GM12878 (cell line): ENCODE measurements at regions not wholly inside any gene's neighbourhood (a gene's known extent, or its start where the extent isn't known, plus 50 kb on each side); places are given as distances from the start of the nearest gene placed in this dataset.

Experiments used
- ATAC-seq: fragments of 200-7000 bp; cut with Tn5 transposase; 3 replicates; pipeline ENCODE4 v1.9.1; 2020; ENCODE audit warnings: mild to moderate bottlenecking, moderate library complexity
- BruUV-seq: library from RNA; stranded (reverse); fragments of 400-500 nt; replicated peaks from 2 replicates; lab custom pipeline; 2021; lab: Mats Ljungman, UMichigan
- CTCF ChIA-PET: fragments of 300-600 bp; sonication (Branson Sonifier 250); formaldehyde crosslinking; extraction: SDS; loops from one replicate; lab custom pipeline; 2021; ENCODE audit warnings: inconsistent platforms; lab: Yijun Ruan, JAX
- POLR2A ChIA-PET: fragments of 350-600 bp; formaldehyde crosslinking; extraction: SDS; loops from one replicate; lab custom pipeline; 2021; ENCODE audit warnings: inconsistent platforms; lab: Charles Lee
- RAD21 ChIA-PET: fragments of 300-600 bp; sonication (Branson Sonifier 250); formaldehyde crosslinking; loops from one replicate; lab custom pipeline; 2023; ENCODE audit warnings: antibody characterized with exemption; ENCODE audit not compliant: unreplicated experiment; lab: Charles Lee
- SMC1A ChIA-PET: fragments of 300-600 bp; sonication (Branson Sonifier 250); formaldehyde crosslinking; loops from one replicate; lab custom pipeline; 2023; ENCODE audit not compliant: unreplicated experiment, uncharacterized antibody; lab: Charles Lee
- DNase-seq: peaks from one replicate; pipeline ENCODE4 v3.0.0-alpha.2; 2011; ENCODE audit warnings: low read depth, low spot score
- FAIRE-seq: peaks from 3 replicates; lab custom pipeline; 2011; peaks lifted over from hg19 to GRCh38; lab: Jason Lieb, UNC
- H2AFZ ChIP-seq: 2 replicates; pipeline ENCODE4 v1.6.0; 2011; ENCODE audit warnings: low read depth, low read length, control low read depth; ENCODE audit not compliant: control insufficient read depth
- H3K27ac ChIP-seq: 2 replicates; pipeline ENCODE4 v1.5.1; 2011; ENCODE audit warnings: control low read depth; ENCODE audit not compliant: control insufficient read depth, insufficient read depth
- H3K27me3 ChIP-seq, 2 experiments: replicated peaks in 1 of 2; 2 replicates each; pipeline versions ENCODE4 v1.6.0 to v1.6.1; 2011; ENCODE audit warnings: low read length in 1 of 2; ENCODE audit not compliant: control insufficient read depth in 2 of 2, insufficient read depth in 2 of 2
- H3K36me3 ChIP-seq, 2 experiments: 2 replicates each; pipeline ENCODE4 v1.5.1; 2011; ENCODE audit warnings: low read length in 1 of 2; ENCODE audit not compliant: control insufficient read depth in 2 of 2, insufficient read depth in 2 of 2
- H3K4me1 ChIP-seq: 2 replicates; pipeline ENCODE4 v1.6.1; 2011; ENCODE audit warnings: mild to moderate bottlenecking, low read length, moderate library complexity, mixed read lengths; ENCODE audit not compliant: control insufficient read depth, insufficient read depth
- H3K4me2 ChIP-seq: 2 replicates; pipeline ENCODE4 v1.6.0; 2011; ENCODE audit warnings: control low read depth; ENCODE audit not compliant: control insufficient read depth, insufficient read depth
- H3K4me3 ChIP-seq: fragments of 200-600 bp; sonication (generic); 2 replicates; pipeline ENCODE4 v1.5.1; 2016
- H3K79me2 ChIP-seq: 2 replicates; pipeline ENCODE4 v1.6.0; 2011; ENCODE audit warnings: low read length; ENCODE audit not compliant: control insufficient read depth, insufficient read depth
- H3K9ac ChIP-seq: 2 replicates; pipeline ENCODE4 v1.8.0; 2011; ENCODE audit warnings: low read length, control low read depth, mixed read lengths; ENCODE audit not compliant: control insufficient read depth, insufficient read depth
- H3K9me3 ChIP-seq: replicated peaks from 3 replicates; pipeline ENCODE4 v1.5.1; 2011; ENCODE audit warnings: mild to moderate bottlenecking, low read length; ENCODE audit not compliant: control insufficient read depth, insufficient read depth
- H4K20me1 ChIP-seq: 2 replicates; pipeline ENCODE4 v1.6.0; 2011; ENCODE audit not compliant: control insufficient read depth, insufficient read depth
- CBX3 ChIP-seq: fragments of 200-600 bp; sonication (generic); IDR thresholded peaks from 2 replicates; pipeline ENCODE4 v1.6.1; 2016; ENCODE audit warnings: low read depth, borderline replicate concordance
- CHD1 ChIP-seq: IDR thresholded peaks from 2 replicates; pipeline ENCODE4 v1.6.1; 2012; ENCODE audit warnings: low read depth, low read length, improper control_type of control experiment
- E2F8 ChIP-seq: fragments of 450-650 bp; IDR thresholded peaks from 2 replicates; pipeline ENCODE4 v1.6.1; 2018; ENCODE audit warnings: mild to moderate bottlenecking, low read depth, moderate library complexity; ENCODE audit not compliant: partially characterized antibody
- HDAC6 ChIP-seq: fragments of 200-600 bp; sonication (generic); IDR thresholded peaks from one replicate; pipeline ENCODE4 v1.8.0; 2017; ENCODE audit warnings: antibody characterized with exemption; ENCODE audit not compliant: unreplicated experiment
- NRF1 ChIP-seq: conservative IDR thresholded peaks from 2 replicates; pipeline ENCODE4 v1.6.1; 2011; ENCODE audit warnings: mild to moderate bottlenecking, low read depth, low read length, improper control_type of control experiment
- POU2F2 ChIP-seq: IDR thresholded peaks from 3 replicates; pipeline ENCODE4 v1.6.1; 2011; ENCODE audit warnings: low read depth, mild to moderate bottlenecking, low read length, borderline replicate concordance
- RAD51 ChIP-seq: fragments of 450-650 bp; IDR thresholded peaks from 2 replicates; pipeline ENCODE4 v1.6.1; 2016; ENCODE audit warnings: moderate library complexity, mild to moderate bottlenecking, inconsistent platforms
- RFX5 ChIP-seq: IDR thresholded peaks from 2 replicates; pipeline ENCODE4 v1.6.1; 2011; ENCODE audit warnings: low read depth, low read length, improper control_type of control experiment
- WRNIP1 ChIP-seq: IDR thresholded peaks from 2 replicates; pipeline ENCODE4 v1.6.1; 2011; ENCODE audit warnings: low read depth, low read length, improper control_type of control experiment, borderline replicate concordance
- WGBS: methylation state at CpG from one replicate; pipeline ENCODE4 v1.1.6; 2016; ENCODE audit warnings: low lambda C conversion rate; ENCODE audit not compliant: insufficient replicate concordance, insufficient coverage; ENCODE audit errors: missing lambda C conversion rate; 5-methylcytosine and 5-hydroxymethylcytosine counted together
- in situ Hi-C: fragments of 300-500 bp; cut with MboI; formaldehyde crosslinking; loops from 9 replicates; pipeline ENCODE4 v1.14.3; 2018; ENCODE audit warnings: mixed read lengths
- intact Hi-C: fragments of 100-400 bp; cut with micrococcal nuclease; formaldehyde crosslinking; loops from one replicate; pipeline ENCODE4 v1.14.2; 2022; ENCODE audit not compliant: unreplicated experiment
- TF ChIP-seq, protein P1 (sequence below): IDR thresholded peaks from 2 replicates; pipeline ENCODE4 v1.6.1; 2012; ENCODE audit warnings: low read length, inconsistent platforms

GRCh38 chr11:13869398-13869886 is 93.1 kb upstream of the SPON1 start:
- POLR2A ChIA-PET: no interaction called here
- Histone ChIP-seq H3K4me2 (no peak overlapping the region), H2AFZ (no peak overlapping the region), H3K27ac (no peak overlapping the region), H3K27me3 (no peaks in the 10 kb centered on the region; a peak in 1 of 4 replicates), H3K79me2 (no peaks in the 10 kb centered on the region), H3K9me3 (no peaks in the 10 kb centered on the region), H3K4me1 (no peaks in the 10 kb centered on the region), H3K9ac (no peak overlapping the region), H3K4me3 (no peak overlapping the region), H3K36me3 (no peaks in the 10 kb centered on the region), H4K20me1 (no peaks in the 10 kb centered on the region)
- in situ Hi-C loops (no loop called here), intact Hi-C loops (no loop called here)
- CTCF ChIA-PET: no interaction called here
- DNase-seq: no peak
- TF ChIP-seq HDAC6 (no peak), CHD1 (no peak), POU2F2 (no peak), RAD51 (no peak), NRF1 (no peak), RFX5 (no peak)
- WGBS: 0% methylated on average over 1 of the region's 1 CpG
- ATAC-seq: no peak
- FAIRE-seq: no peak
- SMC1A ChIA-PET: interaction anchor here (0.6 kb wide), 1 partner anchor 79 kb away, joined by 3 read pairs; no protein-coding TSS in a partner anchor
- BruUV-seq: no TSS peak
- RAD21 ChIA-PET: no interaction called here

DNA sequence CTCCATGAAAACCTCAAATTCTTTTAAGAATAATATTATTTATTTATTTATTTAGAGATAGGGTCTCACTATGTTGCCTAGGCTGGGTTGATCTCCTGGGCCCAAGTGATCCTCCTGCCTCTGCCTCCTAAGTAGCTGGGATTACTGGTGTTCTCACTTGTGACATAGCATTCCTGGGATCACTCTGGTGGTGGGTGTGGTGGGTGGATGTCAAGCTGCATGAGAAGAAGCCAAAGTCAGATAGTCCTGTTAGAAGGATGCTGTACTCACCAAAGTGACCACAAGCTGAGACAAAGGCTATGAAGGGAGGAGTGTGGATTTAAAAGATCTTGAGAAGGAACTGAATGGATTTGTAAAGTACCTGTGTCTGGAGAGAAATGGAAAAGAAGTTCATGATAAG is 87.9 kb upstream of the SPON1 start:
- Histone ChIP-seq H2AFZ (no peak overlapping the region), H4K20me1 (no peaks in the 10 kb centered on the region), H3K4me2 (no peak overlapping the region), H3K4me3 (no peak overlapping the region), H3K79me2 (no peaks in the 10 kb centered on the region), H3K4me1 (no peaks in the 10 kb centered on the region), H3K9ac (no peak overlapping the region), H3K36me3 (no peaks in the 10 kb centered on the region), H3K27me3 (no peaks in the 10 kb centered on the region; a peak in 1 of 4 replicates), H3K9me3 (no peaks in the 10 kb centered on the region), H3K27ac (no peak overlapping the region)
- BruUV-seq: no TSS peak
- intact Hi-C loops (no loop called here), in situ Hi-C loops (no loop called here)
- RAD21 ChIA-PET: no interaction called here
- DNase-seq: no peak
- SMC1A ChIA-PET: interaction anchor here (0.6 kb wide), 1 partner anchor 9 kb away, joined by 3 read pairs; no protein-coding TSS in a partner anchor
- TF ChIP-seq WRNIP1 (no peak), E2F8 (no peak), CBX3 (no peak)
- TF ChIP-seq, protein P1, sequence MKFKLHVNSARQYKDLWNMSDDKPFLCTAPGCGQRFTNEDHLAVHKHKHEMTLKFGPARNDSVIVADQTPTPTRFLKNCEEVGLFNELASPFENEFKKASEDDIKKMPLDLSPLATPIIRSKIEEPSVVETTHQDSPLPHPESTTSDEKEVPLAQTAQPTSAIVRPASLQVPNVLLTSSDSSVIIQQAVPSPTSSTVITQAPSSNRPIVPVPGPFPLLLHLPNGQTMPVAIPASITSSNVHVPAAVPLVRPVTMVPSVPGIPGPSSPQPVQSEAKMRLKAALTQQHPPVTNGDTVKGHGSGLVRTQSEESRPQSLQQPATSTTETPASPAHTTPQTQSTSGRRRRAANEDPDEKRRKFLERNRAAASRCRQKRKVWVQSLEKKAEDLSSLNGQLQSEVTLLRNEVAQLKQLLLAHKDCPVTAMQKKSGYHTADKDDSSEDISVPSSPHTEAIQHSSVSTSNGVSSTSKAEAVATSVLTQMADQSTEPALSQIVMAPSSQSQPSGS: no peak
- POLR2A ChIA-PET: no interaction called here
- no peak for FAIRE-seq
- no peak for ATAC-seq
- CTCF ChIA-PET: interaction anchor here (0.7 to 1.4 kb wide), 2 partner anchors 13 to 1559 kb away, joined by 3 to 4 read pairs; no protein-coding TSS in a partner anchor
